GM23338 (cell line): ENCODE measurements at regions not wholly inside any gene's neighbourhood (a gene's known extent, or its start where the extent isn't known, plus 50 kb on each side); places are given as distances from the start of the nearest gene placed in this dataset.

Experiments used
- ATAC-seq: fragments of 200-7000 bp; cut with Tn5 transposase; 3 replicates; pipeline ENCODE4 v1.9.1; 2020
- DNase-seq: peaks from one replicate; pipeline ENCODE4 v3.0.0-alpha.2; 2015; ENCODE audit warnings: low spot score
- H2AFZ ChIP-seq: fragments of 200-600 bp; sonication (generic); 2 replicates; pipeline ENCODE4 v1.8.0; 2016; ENCODE audit warnings: antibody characterized with exemption, mild to moderate bottlenecking, moderate library complexity
- H3F3A ChIP-seq: fragments of 200-600 bp; sonication (generic); replicated peaks from 2 replicates; pipeline ENCODE4 v1.8.0; 2017; ENCODE audit warnings: antibody characterized with exemption, mixed run types, low read depth
- H3K27ac ChIP-seq: fragments of 200-600 bp; sonication (generic); 2 replicates; pipeline ENCODE4 v1.6.1; 2016; ENCODE audit warnings: low read depth
- H3K27me3 ChIP-seq: fragments of 200-600 bp; sonication (generic); 2 replicates; pipeline ENCODE4 v1.8.0; 2016; ENCODE audit warnings: mild to moderate bottlenecking, mixed run types, moderate library complexity; ENCODE audit not compliant: insufficient read depth
- H3K36me3 ChIP-seq: fragments of 200-600 bp; sonication (generic); 2 replicates; pipeline ENCODE4 v1.8.0; 2016; ENCODE audit warnings: mild to moderate bottlenecking; ENCODE audit not compliant: insufficient read depth
- H3K4me1 ChIP-seq: fragments of 200-600 bp; sonication (generic); 2 replicates; pipeline ENCODE4 v1.8.0; 2016; ENCODE audit warnings: mild to moderate bottlenecking, moderate library complexity; ENCODE audit not compliant: insufficient read depth
- H3K4me2 ChIP-seq: fragments of 200-600 bp; sonication (generic); 2 replicates; pipeline ENCODE4 v1.7.1; 2017; ENCODE audit warnings: mixed run types
- H3K4me3 ChIP-seq: fragments of 200-600 bp; sonication (generic); 2 replicates; pipeline ENCODE4 v1.6.1; 2016; ENCODE audit warnings: mixed run types
- H3K79me2 ChIP-seq: fragments of 200-600 bp; sonication (generic); replicated peaks from 2 replicates; pipeline ENCODE4 v1.8.0; 2017; ENCODE audit warnings: mild to moderate bottlenecking; ENCODE audit not compliant: insufficient read depth
- H3K9me2 ChIP-seq: fragments of 200-600 bp; sonication (generic); 2 replicates; pipeline ENCODE4 v1.8.0; 2017; ENCODE audit not compliant: insufficient read depth
- H4K20me1 ChIP-seq: fragments of 200-600 bp; sonication (generic); replicated peaks from 2 replicates; pipeline ENCODE4 v1.8.0; 2017; ENCODE audit warnings: mild to moderate bottlenecking; ENCODE audit not compliant: insufficient read depth
- H3K27ac Mint-ChIP-seq: 2 replicates; pipeline ENCODE4 v1.8.0; 2020; ENCODE audit warnings: inconsistent platforms, mild to moderate bottlenecking, moderate library complexity, mixed read lengths
- H3K27me3 Mint-ChIP-seq: 3 replicates; pipeline ENCODE4 v1.8.0; 2022; ENCODE audit warnings: low read depth, mild to moderate bottlenecking, moderate library complexity, mixed read lengths, inconsistent platforms; ENCODE audit not compliant: insufficient read depth, poor library complexity
- H3K36me3 Mint-ChIP-seq: 3 replicates; pipeline ENCODE4 v1.8.0; 2021; ENCODE audit warnings: low read depth, mild to moderate bottlenecking, inconsistent platforms, moderate library complexity, mixed read lengths
- H3K4me1 Mint-ChIP-seq: 3 replicates; pipeline ENCODE4 v1.8.0; 2020; ENCODE audit warnings: mild to moderate bottlenecking, inconsistent platforms, mixed read lengths
- H3K4me3 Mint-ChIP-seq: 3 replicates; pipeline ENCODE4 v1.8.0; 2021; ENCODE audit warnings: moderate library complexity, mild to moderate bottlenecking, inconsistent platforms, mixed read lengths
- H3K9me3 Mint-ChIP-seq: 3 replicates; pipeline ENCODE4 v1.8.0; 2020; ENCODE audit warnings: moderate library complexity, mild to moderate bottlenecking, inconsistent platforms, mixed read lengths
- CREB1 ChIP-seq: fragments of 250-450 bp; sonication (Bioruptor Pico); IDR thresholded peaks from 2 replicates; pipeline ENCODE4 v1.5.0; 2020; ENCODE audit warnings: low read depth, mild to moderate bottlenecking, moderate library complexity
- EZH2 ChIP-seq: fragments of 200-600 bp; sonication (generic); IDR thresholded peaks from one replicate; pipeline ENCODE4 v1.8.0; 2017; ENCODE audit warnings: antibody characterized with exemption, mild to moderate bottlenecking, low read depth; ENCODE audit not compliant: unreplicated experiment
- EZH2phosphoT487 ChIP-seq: fragments of 200-600 bp; sonication (generic); IDR thresholded peaks from one replicate; pipeline ENCODE4 v1.8.1; 2018; ENCODE audit warnings: antibody characterized with exemption; ENCODE audit not compliant: unreplicated experiment
- JUNB ChIP-seq: IDR thresholded peaks from one replicate; pipeline ENCODE4 v1.6.1; 2016; ENCODE audit warnings: antibody characterized with exemption; ENCODE audit not compliant: unreplicated experiment
- NANOG ChIP-seq: IDR thresholded peaks from 2 replicates; pipeline ENCODE4 v1.6.1; 2016; ENCODE audit warnings: antibody characterized with exemption, borderline replicate concordance
- POLR2AphosphoS5 ChIP-seq: IDR thresholded peaks from 2 replicates; pipeline ENCODE4 v1.6.1; 2016; ENCODE audit warnings: antibody characterized with exemption, low read depth
- STAT1 ChIP-seq: IDR thresholded peaks from one replicate; pipeline ENCODE4 v1.6.1; 2016; ENCODE audit warnings: antibody characterized with exemption; ENCODE audit not compliant: unreplicated experiment
- ZNF114 ChIP-seq: fragments of 250-450 bp; sonication (Bioruptor Pico); IDR thresholded peaks from 2 replicates; pipeline ENCODE4 v1.5.0; 2020; ENCODE audit warnings: mild to moderate bottlenecking, moderate library complexity
- ZNF331 ChIP-seq: fragments of 250-450 bp; sonication (Bioruptor Pico); IDR thresholded peaks from 2 replicates; pipeline ENCODE4 v1.5.0; 2020; ENCODE audit warnings: low read depth, mild to moderate bottlenecking, moderate library complexity
- TF ChIP-seq, protein P1 (sequence below): IDR thresholded peaks from 2 replicates; pipeline ENCODE4 v1.6.1; 2016; ENCODE audit warnings: antibody characterized with exemption
- TF ChIP-seq, protein P2 (sequence below): IDR thresholded peaks from one replicate; pipeline ENCODE4 v1.6.1; 2018; ENCODE audit warnings: antibody characterized with exemption; ENCODE audit not compliant: unreplicated experiment
- TF ChIP-seq, protein P3 (sequence below): fragments of 250-450 bp; sonication (Bioruptor Pico); IDR thresholded peaks from 2 replicates; pipeline ENCODE4 v1.5.0; 2020; ENCODE audit warnings: mild to moderate bottlenecking, moderate library complexity
- TF ChIP-seq, protein P4 (sequence below), 2 experiments: fragments of 200-600 bp in 1 of 2; sonication (generic) in 1 of 2; conservative IDR thresholded peaks; 2 replicates each; pipeline versions ENCODE4 v1.5.1 to v1.6.1; 2016 to 2017; ENCODE audit warnings: antibody characterized with exemption in 2 of 2, low read depth in 2 of 2, mild to moderate bottlenecking in 2 of 2, moderate library complexity in 1 of 2

DNA sequence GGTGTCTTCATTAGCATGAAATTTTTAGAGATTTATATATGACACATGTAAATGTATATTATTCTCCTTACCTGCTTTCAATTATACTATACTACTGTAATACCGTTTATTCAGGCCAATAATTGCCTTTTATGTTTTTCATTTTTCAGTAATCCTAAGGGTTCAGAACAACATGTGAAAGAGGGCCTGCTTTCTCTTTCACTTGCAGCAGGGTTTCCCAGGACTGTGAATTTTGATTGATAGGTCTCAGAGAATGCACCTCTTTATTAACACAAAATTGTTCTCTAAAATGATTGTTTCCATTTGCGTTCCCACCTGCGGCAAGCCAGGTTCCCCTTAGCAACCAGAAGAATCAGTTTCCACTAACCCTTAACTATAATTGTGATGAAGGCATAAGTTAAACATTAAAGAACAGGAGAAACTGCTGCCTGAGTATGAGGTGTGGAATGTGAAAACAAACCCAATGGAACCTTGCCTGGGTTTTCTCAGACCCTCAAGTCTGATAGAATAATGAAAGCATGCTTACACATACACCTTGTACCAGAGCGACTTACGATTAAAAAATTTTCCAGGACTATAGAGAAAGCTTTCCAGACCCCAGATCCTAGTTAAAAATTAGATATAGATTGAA lies 1591.2 kb upstream of the LRRTM1 start:
- Mint-ChIP-seq H3K4me3 (no peak overlapping the region), H3K4me1 (peaks cover 8% of the 10 kb centered on the region; the same call in 2 of the 3 replicates), H3K9me3 (no peaks in the 10 kb centered on the region), H3K27ac (peak overlapping the region; percentile 40; the same call in 1 of the 2 replicates), H3K27me3 (no peaks in the 10 kb centered on the region), H3K36me3 (no peaks in the 10 kb centered on the region)
- Histone ChIP-seq H4K20me1 (no peaks in the 10 kb centered on the region), H3F3A (no peaks in the 10 kb centered on the region), H3K27me3 (no peaks in the 10 kb centered on the region), H2AFZ (no peak overlapping the region), H3K4me2 (no peak overlapping the region), H3K36me3 (no peaks in the 10 kb centered on the region), H3K4me3 (no peak overlapping the region), H3K27ac (no peak overlapping the region), H3K9me2 (no peaks in the 10 kb centered on the region), H3K4me1 (peaks cover 4% of the 10 kb centered on the region; the same call in 1 of the 2 replicates), H3K79me2 (no peaks in the 10 kb centered on the region)
- ATAC-seq (no peak), DNase-seq (no peak)
- TF ChIP-seq JUNB (no peak), EZH2 (no peak), EZH2phosphoT487 (no peak), NANOG (no peak), ZNF114 (CRISPR knock-in tag) (no peak), ZNF331 (CRISPR knock-in tag) (no peak), POLR2AphosphoS5 (no peak), STAT1 (no peak), CREB1 (CRISPR knock-in tag) (no peak)
- TF ChIP-seq, protein P1, sequence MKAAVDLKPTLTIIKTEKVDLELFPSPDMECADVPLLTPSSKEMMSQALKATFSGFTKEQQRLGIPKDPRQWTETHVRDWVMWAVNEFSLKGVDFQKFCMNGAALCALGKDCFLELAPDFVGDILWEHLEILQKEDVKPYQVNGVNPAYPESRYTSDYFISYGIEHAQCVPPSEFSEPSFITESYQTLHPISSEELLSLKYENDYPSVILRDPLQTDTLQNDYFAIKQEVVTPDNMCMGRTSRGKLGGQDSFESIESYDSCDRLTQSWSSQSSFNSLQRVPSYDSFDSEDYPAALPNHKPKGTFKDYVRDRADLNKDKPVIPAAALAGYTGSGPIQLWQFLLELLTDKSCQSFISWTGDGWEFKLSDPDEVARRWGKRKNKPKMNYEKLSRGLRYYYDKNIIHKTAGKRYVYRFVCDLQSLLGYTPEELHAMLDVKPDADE, result no peak
- TF ChIP-seq, protein P2, sequence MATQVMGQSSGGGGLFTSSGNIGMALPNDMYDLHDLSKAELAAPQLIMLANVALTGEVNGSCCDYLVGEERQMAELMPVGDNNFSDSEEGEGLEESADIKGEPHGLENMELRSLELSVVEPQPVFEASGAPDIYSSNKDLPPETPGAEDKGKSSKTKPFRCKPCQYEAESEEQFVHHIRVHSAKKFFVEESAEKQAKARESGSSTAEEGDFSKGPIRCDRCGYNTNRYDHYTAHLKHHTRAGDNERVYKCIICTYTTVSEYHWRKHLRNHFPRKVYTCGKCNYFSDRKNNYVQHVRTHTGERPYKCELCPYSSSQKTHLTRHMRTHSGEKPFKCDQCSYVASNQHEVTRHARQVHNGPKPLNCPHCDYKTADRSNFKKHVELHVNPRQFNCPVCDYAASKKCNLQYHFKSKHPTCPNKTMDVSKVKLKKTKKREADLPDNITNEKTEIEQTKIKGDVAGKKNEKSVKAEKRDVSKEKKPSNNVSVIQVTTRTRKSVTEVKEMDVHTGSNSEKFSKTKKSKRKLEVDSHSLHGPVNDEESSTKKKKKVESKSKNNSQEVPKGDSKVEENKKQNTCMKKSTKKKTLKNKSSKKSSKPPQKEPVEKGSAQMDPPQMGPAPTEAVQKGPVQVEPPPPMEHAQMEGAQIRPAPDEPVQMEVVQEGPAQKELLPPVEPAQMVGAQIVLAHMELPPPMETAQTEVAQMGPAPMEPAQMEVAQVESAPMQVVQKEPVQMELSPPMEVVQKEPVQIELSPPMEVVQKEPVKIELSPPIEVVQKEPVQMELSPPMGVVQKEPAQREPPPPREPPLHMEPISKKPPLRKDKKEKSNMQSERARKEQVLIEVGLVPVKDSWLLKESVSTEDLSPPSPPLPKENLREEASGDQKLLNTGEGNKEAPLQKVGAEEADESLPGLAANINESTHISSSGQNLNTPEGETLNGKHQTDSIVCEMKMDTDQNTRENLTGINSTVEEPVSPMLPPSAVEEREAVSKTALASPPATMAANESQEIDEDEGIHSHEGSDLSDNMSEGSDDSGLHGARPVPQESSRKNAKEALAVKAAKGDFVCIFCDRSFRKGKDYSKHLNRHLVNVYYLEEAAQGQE, result no peak
- TF ChIP-seq, protein P3, sequence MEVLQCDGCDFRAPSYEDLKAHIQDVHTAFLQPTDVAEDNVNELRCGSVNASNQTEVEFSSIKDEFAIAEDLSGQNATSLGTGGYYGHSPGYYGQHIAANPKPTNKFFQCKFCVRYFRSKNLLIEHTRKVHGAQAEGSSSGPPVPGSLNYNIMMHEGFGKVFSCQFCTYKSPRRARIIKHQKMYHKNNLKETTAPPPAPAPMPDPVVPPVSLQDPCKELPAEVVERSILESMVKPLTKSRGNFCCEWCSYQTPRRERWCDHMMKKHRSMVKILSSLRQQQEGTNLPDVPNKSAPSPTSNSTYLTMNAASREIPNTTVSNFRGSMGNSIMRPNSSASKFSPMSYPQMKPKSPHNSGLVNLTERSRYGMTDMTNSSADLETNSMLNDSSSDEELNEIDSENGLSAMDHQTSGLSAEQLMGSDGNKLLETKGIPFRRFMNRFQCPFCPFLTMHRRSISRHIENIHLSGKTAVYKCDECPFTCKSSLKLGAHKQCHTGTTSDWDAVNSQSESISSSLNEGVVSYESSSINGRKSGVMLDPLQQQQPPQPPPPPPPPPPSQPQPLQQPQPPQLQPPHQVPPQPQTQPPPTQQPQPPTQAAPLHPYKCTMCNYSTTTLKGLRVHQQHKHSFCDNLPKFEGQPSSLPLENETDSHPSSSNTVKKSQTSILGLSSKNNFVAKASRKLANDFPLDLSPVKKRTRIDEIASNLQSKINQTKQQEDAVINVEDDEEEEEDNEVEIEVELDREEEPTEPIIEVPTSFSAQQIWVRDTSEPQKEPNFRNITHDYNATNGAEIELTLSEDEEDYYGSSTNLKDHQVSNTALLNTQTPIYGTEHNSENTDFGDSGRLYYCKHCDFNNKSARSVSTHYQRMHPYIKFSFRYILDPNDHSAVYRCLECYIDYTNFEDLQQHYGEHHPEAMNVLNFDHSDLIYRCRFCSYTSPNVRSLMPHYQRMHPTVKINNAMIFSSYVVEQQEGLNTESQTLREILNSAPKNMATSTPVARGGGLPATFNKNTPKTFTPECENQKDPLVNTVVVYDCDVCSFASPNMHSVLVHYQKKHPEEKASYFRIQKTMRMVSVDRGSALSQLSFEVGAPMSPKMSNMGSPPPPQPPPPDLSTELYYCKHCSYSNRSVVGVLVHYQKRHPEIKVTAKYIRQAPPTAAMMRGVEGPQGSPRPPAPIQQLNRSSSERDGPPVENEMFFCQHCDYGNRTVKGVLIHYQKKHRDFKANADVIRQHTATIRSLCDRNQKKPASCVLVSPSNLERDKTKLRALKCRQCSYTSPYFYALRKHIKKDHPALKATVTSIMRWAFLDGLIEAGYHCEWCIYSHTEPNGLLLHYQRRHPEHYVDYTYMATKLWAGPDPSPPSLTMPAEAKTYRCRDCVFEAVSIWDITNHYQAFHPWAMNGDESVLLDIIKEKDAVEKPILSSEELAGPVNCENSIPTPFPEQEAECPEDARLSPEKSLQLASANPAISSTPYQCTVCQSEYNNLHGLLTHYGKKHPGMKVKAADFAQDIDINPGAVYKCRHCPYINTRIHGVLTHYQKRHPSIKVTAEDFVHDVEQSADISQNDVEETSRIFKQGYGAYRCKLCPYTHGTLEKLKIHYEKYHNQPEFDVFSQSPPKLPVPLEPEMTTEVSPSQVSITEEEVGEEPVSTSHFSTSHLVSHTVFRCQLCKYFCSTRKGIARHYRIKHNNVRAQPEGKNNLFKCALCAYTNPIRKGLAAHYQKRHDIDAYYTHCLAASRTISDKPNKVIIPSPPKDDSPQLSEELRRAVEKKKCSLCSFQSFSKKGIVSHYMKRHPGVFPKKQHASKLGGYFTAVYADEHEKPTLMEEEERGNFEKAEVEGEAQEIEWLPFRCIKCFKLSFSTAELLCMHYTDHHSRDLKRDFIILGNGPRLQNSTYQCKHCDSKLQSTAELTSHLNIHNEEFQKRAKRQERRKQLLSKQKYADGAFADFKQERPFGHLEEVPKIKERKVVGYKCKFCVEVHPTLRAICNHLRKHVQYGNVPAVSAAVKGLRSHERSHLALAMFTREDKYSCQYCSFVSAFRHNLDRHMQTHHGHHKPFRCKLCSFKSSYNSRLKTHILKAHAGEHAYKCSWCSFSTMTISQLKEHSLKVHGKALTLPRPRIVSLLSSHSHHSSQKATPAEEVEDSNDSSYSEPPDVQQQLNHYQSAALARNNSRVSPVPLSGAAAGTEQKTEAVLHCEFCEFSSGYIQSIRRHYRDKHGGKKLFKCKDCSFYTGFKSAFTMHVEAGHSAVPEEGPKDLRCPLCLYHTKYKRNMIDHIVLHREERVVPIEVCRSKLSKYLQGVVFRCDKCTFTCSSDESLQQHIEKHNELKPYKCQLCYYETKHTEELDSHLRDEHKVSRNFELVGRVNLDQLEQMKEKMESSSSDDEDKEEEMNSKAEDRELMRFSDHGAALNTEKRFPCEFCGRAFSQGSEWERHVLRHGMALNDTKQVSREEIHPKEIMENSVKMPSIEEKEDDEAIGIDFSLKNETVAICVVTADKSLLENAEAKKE (CRISPR knock-in tag), result no peak
- TF ChIP-seq, protein P4, sequence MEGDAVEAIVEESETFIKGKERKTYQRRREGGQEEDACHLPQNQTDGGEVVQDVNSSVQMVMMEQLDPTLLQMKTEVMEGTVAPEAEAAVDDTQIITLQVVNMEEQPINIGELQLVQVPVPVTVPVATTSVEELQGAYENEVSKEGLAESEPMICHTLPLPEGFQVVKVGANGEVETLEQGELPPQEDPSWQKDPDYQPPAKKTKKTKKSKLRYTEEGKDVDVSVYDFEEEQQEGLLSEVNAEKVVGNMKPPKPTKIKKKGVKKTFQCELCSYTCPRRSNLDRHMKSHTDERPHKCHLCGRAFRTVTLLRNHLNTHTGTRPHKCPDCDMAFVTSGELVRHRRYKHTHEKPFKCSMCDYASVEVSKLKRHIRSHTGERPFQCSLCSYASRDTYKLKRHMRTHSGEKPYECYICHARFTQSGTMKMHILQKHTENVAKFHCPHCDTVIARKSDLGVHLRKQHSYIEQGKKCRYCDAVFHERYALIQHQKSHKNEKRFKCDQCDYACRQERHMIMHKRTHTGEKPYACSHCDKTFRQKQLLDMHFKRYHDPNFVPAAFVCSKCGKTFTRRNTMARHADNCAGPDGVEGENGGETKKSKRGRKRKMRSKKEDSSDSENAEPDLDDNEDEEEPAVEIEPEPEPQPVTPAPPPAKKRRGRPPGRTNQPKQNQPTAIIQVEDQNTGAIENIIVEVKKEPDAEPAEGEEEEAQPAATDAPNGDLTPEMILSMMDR (conservative IDR thresholded peaks at IDR 0.05; ENCODE audit: low read depth in 2 of 2), result no peak
